ENCODE measurements at regions not wholly inside any gene's neighbourhood (a gene's known extent, or its start where the extent isn't known, plus 50 kb on each side); places are given as distances from the start of the nearest gene placed in this dataset.
"Not testable (repeated sequence)": the region's sequence is repeated elsewhere in the genome, so short reads cannot be mapped to it uniquely, and the experiment has no call there.

- Mint-ChIP-seq H3K27ac (no peak overlapping the region), H3K36me3 (no peaks in the 10 kb centered on the region), H3K4me1 (peaks cover 38% of the 10 kb centered on the region), H3K4me3 (no peak overlapping the region), H3K27me3 (ENCODE audit: low read depth) (no peaks in the 10 kb centered on the region), H3K9me3 (no peaks in the 10 kb centered on the region)
- no peak for DNase-seq (ENCODE audit: low spot score in 2 of 2, unreplicated experiment in 2 of 2)
- TF ChIP-seq CTCF (IDR thresholded peaks at IDR 0.05; ENCODE audit: unreplicated experiment): no peak
These were observed 144.2 kb upstream of the NRP1 start for GRCh38 chr10:33478675-33479125.

GRCh38 chr10:33478089-33478674, 143.7 kb upstream of the NRP1 start:
- Mint-ChIP-seq H3K4me3 (no peak overlapping the region), H3K36me3 (no peaks in the 10 kb centered on the region), H3K4me1 (peaks cover 33% of the 10 kb centered on the region), H3K9me3 (no peaks in the 10 kb centered on the region), H3K27ac (no peak overlapping the region), H3K27me3 (ENCODE audit: low read depth) (no peaks in the 10 kb centered on the region)
- DNase-seq (ENCODE audit: low spot score in 2 of 2, unreplicated experiment in 2 of 2): no peak
- TF ChIP-seq CTCF (IDR thresholded peaks at IDR 0.05; ENCODE audit: unreplicated experiment): no peak

GRCh38 chr10:33477291-33478088, 143.0 kb upstream of the NRP1 start:
- no peaks in the 10 kb centered on the region for H3K36me3 Mint-ChIP-seq
- no peak for TF ChIP-seq CTCF (IDR thresholded peaks at IDR 0.05; ENCODE audit: unreplicated experiment)
- no peak for DNase-seq (ENCODE audit: low spot score in 2 of 2, unreplicated experiment in 2 of 2)
- H3K9me3 Mint-ChIP-seq: no peaks in the 10 kb centered on the region
- peaks cover 26% of the 10 kb centered on the region for H3K4me1 Mint-ChIP-seq
- no peak overlapping the region for H3K27ac Mint-ChIP-seq
- no peak overlapping the region for H3K4me3 Mint-ChIP-seq
- H3K27me3 Mint-ChIP-seq (ENCODE audit: low read depth): no peaks in the 10 kb centered on the region

GRCh38 chr10:33476757-33477273, 142.3 kb upstream of the NRP1 start:
- H3K27ac Mint-ChIP-seq: no peak overlapping the region
- H3K9me3 Mint-ChIP-seq: no peaks in the 10 kb centered on the region
- TF ChIP-seq CTCF (IDR thresholded peaks at IDR 0.05; ENCODE audit: unreplicated experiment): no peak
- no peak for DNase-seq (ENCODE audit: low spot score in 2 of 2, unreplicated experiment in 2 of 2)
- peaks cover 22% of the 10 kb centered on the region for H3K4me1 Mint-ChIP-seq
- H3K27me3 Mint-ChIP-seq (ENCODE audit: low read depth): no peaks in the 10 kb centered on the region
- H3K36me3 Mint-ChIP-seq: no peaks in the 10 kb centered on the region
- no peak overlapping the region for H3K4me3 Mint-ChIP-seq

GRCh38 chr10:33473688-33474087, 139.2 kb upstream of the NRP1 start:
- Mint-ChIP-seq H3K36me3 (no peaks in the 10 kb centered on the region), H3K4me3 (no peak overlapping the region), H3K27ac (no peak overlapping the region), H3K27me3 (ENCODE audit: low read depth) (no peaks in the 10 kb centered on the region), H3K4me1 (peaks cover 19% of the 10 kb centered on the region), H3K9me3 (peaks cover 4% of the 10 kb centered on the region)
- DNase-seq (ENCODE audit: low spot score in 2 of 2, unreplicated experiment in 2 of 2): no peak
- no peak for TF ChIP-seq CTCF (IDR thresholded peaks at IDR 0.05; ENCODE audit: unreplicated experiment)

- H3K9me3 Mint-ChIP-seq; H3K27ac Mint-ChIP-seq; H3K36me3 Mint-ChIP-seq; H3K4me3 Mint-ChIP-seq; H3K27me3 Mint-ChIP-seq (ENCODE audit: low read depth); DNase-seq (ENCODE audit: low spot score in 2 of 2, unreplicated experiment in 2 of 2); H3K4me1 Mint-ChIP-seq: not testable (repeated sequence)
These were observed 133.5 kb upstream of the NRP1 start for GRCh38 chr10:33468006-33468405.

Measured in mesothelial cell of epicardium (in vitro differentiated cells).